Thyroid gland (tissue), 4 donors: ENCODE measurements at regions not wholly inside any gene's neighbourhood (a gene's known extent, or its start where the extent isn't known, plus 50 kb on each side); places are given as distances from the start of the nearest gene placed in this dataset.

Experiments
- DNase-seq, 2 donors: peaks; one replicate each; pipeline ENCODE4 v3.0.0-alpha.2; 2019
- H3K27ac ChIP-seq, 3 donors: fragments of 200-600 bp; sonication (generic); 1 replicate in 2 of 3; 2 replicates in 1 of 3; pipeline ENCODE4 v1.5.1; 2016 to 2019; ENCODE audit warnings: mild to moderate bottlenecking in 1 of 3, moderate library complexity in 1 of 3
- H3K27me3 ChIP-seq: fragments of 200-600 bp; sonication (generic); one replicate; pipeline ENCODE4 v1.5.1; 2019
- H3K36me3 ChIP-seq, 2 donors: fragments of 200-600 bp; sonication (generic); one replicate each; pipeline ENCODE4 v1.5.1; 2016 to 2019
- H3K4me1 ChIP-seq, 2 donors: fragments of 200-600 bp; sonication (generic); one replicate each; pipeline ENCODE4 v1.5.1; 2017 to 2019
- H3K4me3 ChIP-seq, 3 donors: fragments of 200-600 bp; sonication (generic); replicated peaks in 1 of 3; 1 replicate in 2 of 3; 2 replicates in 1 of 3; pipeline ENCODE4 v1.5.1; 2016; ENCODE audit warnings: mild to moderate bottlenecking in 1 of 3
- H3K9me3 ChIP-seq: fragments of 200-600 bp; sonication (generic); one replicate; pipeline ENCODE4 v1.5.1; 2017
- CTCF ChIP-seq, 6 experiments: fragments of 200-600 bp in 3 of 6; fragments of 450-650 bp in 3 of 6; sonication (generic) in 3 of 6; IDR thresholded peaks; one replicate each; pipeline ENCODE4 v1.5.1; 2016 to 2019; ENCODE audit warnings: antibody characterized with exemption in 6 of 6, mild to moderate bottlenecking in 2 of 6, inconsistent platforms in 1 of 6, moderate library complexity in 1 of 6
- POLR2A ChIP-seq, 2 donors: fragments of 450-650 bp; IDR thresholded peaks; one replicate each; pipeline ENCODE4 v1.6.1; 2017; ENCODE audit warnings: antibody characterized with exemption in 2 of 2, mild to moderate bottlenecking in 2 of 2, moderate library complexity in 1 of 2
- WGBS, 2 donors: methylation state at CpG; one replicate each; pipeline ENCODE4 v1.1.5; 2017; 5-methylcytosine and 5-hydroxymethylcytosine counted together
- intact Hi-C: fragments of 100-400 bp; cut with DNase I; formaldehyde crosslinking; loops from one replicate; pipeline ENCODE4 v1.15.1; 2023

GRCh38 chr6:144617191-144617590 is 332.1 kb downstream of the UTRN start:
- no peak for DNase-seq
- intact Hi-C loops: no loop called here
- TF ChIP-seq CTCF (IDR thresholded peaks at IDR 0.05): no peak
- no peak for TF ChIP-seq POLR2A (IDR thresholded peaks at IDR 0.05)
- Histone ChIP-seq H3K9me3 (no peaks in the 10 kb centered on the region), H3K4me3 (no peak overlapping the region), H3K27ac (no peak overlapping the region), H3K4me1 (no peaks in the 10 kb centered on the region), H3K27me3 (no peaks in the 10 kb centered on the region), H3K36me3 (no peaks in the 10 kb centered on the region)
- WGBS, 2 donors: 95 to 96% methylated on average over 1 of the region's 1 CpG

GRCh38 chr6:144617708-144618107 is 332.6 kb downstream of the UTRN start:
- Histone ChIP-seq H3K4me1 (no peaks in the 10 kb centered on the region), H3K4me3 (no peak overlapping the region), H3K9me3 (no peaks in the 10 kb centered on the region), H3K27me3 (no peaks in the 10 kb centered on the region), H3K36me3 (no peaks in the 10 kb centered on the region), H3K27ac (no peak overlapping the region)
- intact Hi-C loops: no loop called here
- DNase-seq: no peak
- WGBS, 2 donors: 87 to 94% methylated on average over 4 of the region's 4 CpGs
- TF ChIP-seq POLR2A (IDR thresholded peaks at IDR 0.05) (no peak), CTCF (IDR thresholded peaks at IDR 0.05) (no peak)

- Histone ChIP-seq H3K27me3 (no peaks in the 10 kb centered on the region), H3K9me3 (no peaks in the 10 kb centered on the region), H3K27ac (no peak overlapping the region), H3K36me3 (no peaks in the 10 kb centered on the region), H3K4me1 (peaks cover 3 to 10% of the 10 kb centered on the region in 2 donors), H3K4me3 (no peak overlapping the region)
- no peak for TF ChIP-seq CTCF (IDR thresholded peaks at IDR 0.05)
- TF ChIP-seq POLR2A (IDR thresholded peaks at IDR 0.05): no peak
- no peak for DNase-seq
- WGBS, 2 donors: 96 to 99% methylated on average over 2 of the region's 2 CpGs
- intact Hi-C loops: no loop called here
Observed at GRCh38 chr6:144619966-144620365, 334.8 kb downstream of the UTRN start.

GRCh38 chr6:144621332-144621731 is 336.2 kb downstream of the UTRN start:
- H3K27ac ChIP-seq: no peak overlapping the region
- H3K36me3 ChIP-seq: no peaks in the 10 kb centered on the region
- WGBS, 2 donors: 96 to 98% methylated on average over 4 of the region's 4 CpGs
- TF ChIP-seq CTCF (IDR thresholded peaks at IDR 0.05): no peak
- TF ChIP-seq POLR2A (IDR thresholded peaks at IDR 0.05): no peak
- intact Hi-C loops: no loop called here
- no peak for DNase-seq
- no peaks in the 10 kb centered on the region for H3K27me3 ChIP-seq
- H3K4me1 ChIP-seq: peaks cover 15 to 23% of the 10 kb centered on the region in 2 donors
- H3K4me3 ChIP-seq: no peak overlapping the region
- H3K9me3 ChIP-seq: no peaks in the 10 kb centered on the region

GRCh38 chr6:144624246-144624645 is 339.1 kb downstream of the UTRN start:
- WGBS, 2 donors: 82 to 84% methylated on average over 5 of the region's 5 CpGs
- no peak for TF ChIP-seq POLR2A (IDR thresholded peaks at IDR 0.05)
- TF ChIP-seq CTCF (IDR thresholded peaks at IDR 0.05): no peak

More at GRCh38 chr6:144624246-144624645, 339.1 kb downstream of the UTRN start:
- H3K4me3 ChIP-seq: no peak overlapping the region
- H3K9me3 ChIP-seq: no peaks in the 10 kb centered on the region
- peaks cover 15 to 23% of the 10 kb centered on the region in 2 donors for H3K4me1 ChIP-seq
- no peak for DNase-seq
- intact Hi-C loops: no loop called here
- no peak overlapping the region for H3K27ac ChIP-seq
- no peaks in the 10 kb centered on the region for H3K36me3 ChIP-seq
- no peaks in the 10 kb centered on the region for H3K27me3 ChIP-seq
